GM18499 (cell line): ENCODE measurements at regions not wholly inside any gene's neighbourhood (a gene's known extent, or its start where the extent isn't known, plus 50 kb on each side); places are given as distances from the start of the nearest gene placed in this dataset.
A peak's percentile ranks its signal among the peaks of the same experiment; 100 is the strongest.
"Not testable (repeated sequence)": the region's sequence is repeated elsewhere in the genome, so short reads cannot be mapped to it uniquely, and the experiment has no call there.

Experiments used
- ATAC-seq: cut with Tn5 transposase; IDR thresholded peaks from one replicate; pipeline ENCODE4 v1.9.1; 2021; ENCODE audit warnings: moderate number of reproducible peaks; ENCODE audit not compliant: insufficient read depth, unreplicated experiment

DNA sequence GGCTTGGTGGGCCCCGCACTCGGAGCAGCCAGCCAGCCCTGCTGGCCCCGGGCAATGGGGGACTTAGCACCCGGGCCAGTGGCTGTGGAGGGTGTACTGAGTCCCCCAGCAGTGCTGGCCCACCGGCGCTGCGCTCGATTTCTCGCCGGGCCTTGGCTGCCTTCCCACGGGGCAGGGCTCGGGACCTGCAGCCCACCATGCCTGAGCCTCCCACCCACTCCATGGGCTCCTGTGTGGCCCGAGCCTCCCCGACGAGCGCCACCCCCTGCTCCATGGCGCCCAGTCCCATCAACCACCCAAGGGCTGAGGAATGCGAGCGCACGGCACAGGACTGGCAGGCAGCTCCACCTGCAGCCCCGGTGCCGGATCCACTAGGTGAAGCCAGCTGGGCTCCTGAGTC is 202.2 kb downstream of the ZC3H11B start:
- not testable (repeated sequence) for ATAC-seq

- ATAC-seq, result no peak
These were observed 207.2 kb downstream of the ZC3H11B start for GRCh38 chr1:219405531-219406331.

GRCh38 chr1:219404629-219405028 is 208.3 kb downstream of the ZC3H11B start:
- no peak for ATAC-seq

GRCh38 chr1:219402925-219403324 is 210.0 kb downstream of the ZC3H11B start:
- ATAC-seq, result no peak

DNA sequence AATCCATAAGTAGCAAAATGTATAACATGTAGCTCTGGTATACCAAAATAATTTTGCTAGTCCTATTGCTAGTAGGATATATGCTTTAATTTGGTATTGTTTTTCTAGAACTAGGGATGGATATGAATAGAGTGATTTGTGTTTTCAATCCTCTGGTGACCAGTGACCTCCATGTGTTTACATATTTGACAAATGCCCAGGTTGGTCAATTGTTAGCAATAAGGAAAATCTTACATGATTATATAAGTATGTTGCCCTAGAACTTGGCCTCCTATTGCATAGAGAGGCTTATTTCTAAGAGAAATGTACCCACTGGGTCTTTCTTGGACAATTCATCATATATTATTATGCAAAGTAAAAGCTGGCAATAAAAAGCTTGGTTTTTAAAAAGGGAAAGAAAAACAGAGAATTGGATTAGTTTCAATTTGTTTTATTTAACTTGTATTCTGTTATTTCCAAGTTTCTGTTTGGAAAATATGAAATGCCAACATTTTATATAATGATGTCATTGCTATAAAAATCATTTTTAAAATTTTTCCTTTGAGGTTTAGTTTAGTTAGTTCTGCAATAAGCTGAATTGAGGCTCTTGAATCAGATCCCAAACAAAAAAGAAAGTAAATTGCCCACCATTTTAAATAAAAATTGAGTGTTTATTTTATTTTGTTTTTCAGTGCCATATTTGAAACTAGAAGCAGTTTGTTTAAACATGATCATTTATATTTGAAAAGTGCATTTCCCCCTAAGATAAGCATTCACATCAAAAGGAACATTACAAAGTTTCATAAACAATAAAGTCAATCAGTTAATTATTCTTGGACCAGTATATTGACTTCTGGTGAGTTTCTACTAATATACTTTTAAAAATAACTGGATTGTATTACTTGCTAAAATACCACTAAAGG is 210.9 kb downstream of the ZC3H11B start:
- no peak for ATAC-seq

DNA sequence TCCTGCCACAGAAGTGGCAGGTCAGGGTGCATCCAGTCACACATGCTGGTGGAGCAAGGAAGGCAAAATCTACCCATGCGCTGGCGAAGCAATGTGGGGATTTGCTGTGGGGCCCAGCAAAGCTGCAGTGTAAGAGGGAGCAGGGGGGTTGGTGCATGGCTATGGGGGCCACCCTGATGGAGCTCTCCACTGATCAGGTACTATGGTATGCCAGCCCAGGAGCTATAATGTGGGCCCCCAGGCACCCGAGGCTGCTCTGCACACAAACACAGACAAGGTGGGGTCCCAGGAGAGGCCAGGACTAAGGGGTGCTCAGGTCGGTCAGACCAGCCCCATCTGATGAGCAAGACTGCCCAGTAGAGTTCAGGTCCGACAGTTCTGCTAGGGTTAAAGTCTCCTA is 213.5 kb downstream of the ZC3H11B start:
- ATAC-seq, result no peak

- ATAC-seq, result no peak
These were observed 214.0 kb downstream of the ZC3H11B start for GRCh38 chr1:219398815-219399396.

- ATAC-seq, result no peak
These were observed 215.4 kb downstream of the ZC3H11B start for GRCh38 chr1:219397511-219397910.

- ATAC-seq, result no peak
These were observed 217.6 kb downstream of the LYPLAL1 start for GRCh38 chr1:219391297-219391696.

DNA sequence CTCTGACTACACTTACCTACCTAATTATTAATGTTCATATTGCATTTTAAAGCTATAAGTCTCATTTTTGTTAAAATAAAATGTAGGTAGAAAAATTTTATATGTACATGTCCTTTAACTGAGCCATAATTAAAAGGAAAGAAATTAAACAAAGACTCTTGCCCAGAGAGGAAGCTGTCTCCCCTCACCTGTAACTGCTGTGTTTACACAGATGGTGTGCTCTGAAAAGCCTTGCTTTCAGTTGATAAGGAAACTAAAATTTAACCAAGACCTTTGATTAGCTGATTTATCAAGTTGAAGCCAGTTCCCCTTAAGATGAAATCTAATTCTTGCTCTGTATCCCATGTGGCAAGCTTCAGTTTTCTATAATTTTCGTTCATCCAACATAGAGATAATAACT is 213.5 kb downstream of the LYPLAL1 start:
- ATAC-seq, result no peak

DNA sequence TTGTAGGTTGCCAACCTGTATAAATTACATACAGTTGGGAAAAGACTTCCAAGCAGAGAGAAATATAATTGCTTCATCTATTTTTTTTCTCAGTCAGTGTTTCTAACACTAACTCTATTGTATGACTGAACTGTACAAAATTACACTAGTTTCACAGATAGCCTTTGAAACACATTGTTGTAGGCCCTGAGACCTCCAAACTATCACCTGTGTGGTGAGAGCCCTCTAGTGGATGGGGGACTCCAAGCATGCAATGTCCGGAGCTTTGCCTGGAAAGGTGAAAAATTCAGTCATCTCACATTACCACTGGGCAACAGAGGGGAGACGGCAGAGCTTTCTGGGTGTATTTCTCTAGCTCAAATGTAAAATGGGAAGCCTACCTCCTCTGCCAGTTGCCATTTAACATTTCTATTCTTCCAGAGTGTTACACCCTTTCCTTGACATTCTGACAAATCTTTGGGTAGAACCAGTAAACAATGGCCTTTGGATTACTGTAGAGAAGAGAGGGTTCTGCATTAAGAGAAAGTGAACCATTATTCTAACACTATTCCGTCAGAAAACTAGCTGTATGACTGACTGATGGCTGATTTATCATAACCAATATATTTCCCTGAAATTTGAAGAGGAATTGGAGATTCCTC is 212.2 kb downstream of the LYPLAL1 start:
- ATAC-seq, result peak; percentile 85

DNA sequence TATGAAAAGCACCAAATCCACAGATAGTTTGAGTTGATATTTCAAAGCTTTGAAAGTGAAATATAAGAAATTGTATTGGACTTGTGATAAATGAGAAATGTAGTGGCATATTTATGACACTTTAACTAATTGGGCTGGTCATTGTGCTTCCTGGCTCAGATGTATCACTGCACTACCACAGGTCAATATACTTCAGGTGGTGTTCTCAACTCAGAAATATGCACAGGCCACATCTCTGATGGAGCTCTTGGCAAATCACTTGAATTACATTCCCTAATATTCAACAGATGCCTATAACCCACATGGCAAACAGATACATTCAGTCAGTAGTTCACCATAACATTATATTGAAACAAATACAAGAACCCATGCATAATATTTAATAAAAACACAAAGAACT is 209.6 kb downstream of the LYPLAL1 start:
- ATAC-seq, result no peak

- ATAC-seq, result no peak
These were observed 207.7 kb downstream of the LYPLAL1 start for GRCh38 chr1:219381396-219381795.

GRCh38 chr1:219380463-219380862 is 206.8 kb downstream of the LYPLAL1 start:
- no peak for ATAC-seq

GRCh38 chr1:219379691-219380090 is 206.0 kb downstream of the LYPLAL1 start:
- ATAC-seq, result no peak

- ATAC-seq, result no peak
These were observed 201.0 kb downstream of the LYPLAL1 start for GRCh38 chr1:219374636-219375035.

GRCh38 chr1:219374046-219374566 is 200.4 kb downstream of the LYPLAL1 start:
- no peak for ATAC-seq

GRCh38 chr1:219373616-219373935 is 199.9 kb downstream of the LYPLAL1 start:
- ATAC-seq, result no peak

DNA sequence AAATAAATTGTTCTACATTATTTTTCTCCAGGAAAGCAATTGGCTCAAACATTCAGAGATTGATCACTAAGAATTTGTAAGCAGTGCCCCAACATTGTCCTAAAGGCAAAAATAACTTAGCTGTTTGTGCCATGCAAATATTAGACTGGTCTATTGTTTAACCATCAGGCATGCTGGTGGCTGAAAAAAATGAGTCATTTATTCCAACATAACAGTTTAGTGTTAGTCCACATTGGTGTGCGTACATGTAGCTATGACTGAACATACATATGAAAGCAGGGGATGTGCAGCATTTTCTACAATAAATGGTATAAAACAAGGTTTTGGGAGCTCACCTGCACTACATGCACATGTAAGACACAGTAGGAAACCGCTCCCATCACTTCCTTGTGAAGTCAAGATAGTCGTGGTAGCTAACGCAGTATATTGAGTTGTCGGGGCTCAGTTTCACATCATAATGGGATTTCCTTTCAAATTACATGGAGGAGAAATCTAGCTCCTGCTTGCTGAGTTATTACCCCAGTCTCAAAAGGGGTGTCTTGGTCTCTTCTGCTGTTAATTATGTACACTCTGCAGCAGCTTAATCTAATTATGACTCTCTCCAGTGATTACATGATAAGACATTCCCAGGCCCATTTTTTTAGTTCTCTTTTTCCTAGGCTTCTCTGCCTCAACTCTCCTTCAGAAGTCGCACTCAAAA is 199.4 kb downstream of the LYPLAL1 start:
- no peak for ATAC-seq

DNA sequence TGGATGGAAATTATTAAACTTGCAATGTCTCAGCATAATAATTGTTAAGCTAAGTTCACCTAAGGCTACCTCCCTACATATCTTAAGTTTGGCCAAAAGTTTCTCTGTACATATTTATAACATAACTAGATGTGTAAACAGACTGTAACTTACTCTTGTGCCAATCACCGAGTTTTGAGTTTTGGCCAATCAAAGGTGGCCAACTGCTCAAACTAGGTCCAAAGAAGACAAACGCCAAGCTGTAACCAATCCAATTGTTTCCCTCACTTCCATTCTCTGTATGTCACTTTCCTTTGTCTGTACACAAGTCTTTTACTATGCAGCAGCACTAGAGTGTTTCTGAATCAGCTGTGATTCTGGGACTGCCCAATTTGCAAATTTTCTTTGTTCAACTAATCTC is 197.8 kb downstream of the LYPLAL1 start:
- ATAC-seq, result no peak
